HG03460 (cell line): ENCODE measurements at regions not wholly inside any gene's neighbourhood (a gene's known extent, or its start where the extent isn't known, plus 50 kb on each side); places are given as distances from the start of the nearest gene placed in this dataset.
"Not testable (repeated sequence)": the region's sequence is repeated elsewhere in the genome, so short reads cannot be mapped to it uniquely, and the experiment has no call there.

Experiments used
- ATAC-seq: cut with Tn5 transposase; IDR thresholded peaks from one replicate; pipeline ENCODE4 v1.9.1; 2021; ENCODE audit not compliant: unreplicated experiment

- ATAC-seq, result no peak
Measured at GRCh38 chr2:228796386-228796785, 474.7 kb downstream of the PID1 start.

GRCh38 chr2:228793116-228793515 lies 478.0 kb downstream of the PID1 start:
- ATAC-seq, result no peak

- no peak for ATAC-seq
Measured at GRCh38 chr2:228786901-228787300, 484.2 kb downstream of the PID1 start.

- ATAC-seq, result no peak
Measured at GRCh38 chr2:228782281-228782680, 488.8 kb downstream of the PID1 start.

GRCh38 chr2:228777855-228778355 lies 493.2 kb downstream of the PID1 start:
- ATAC-seq, result no peak

- no peak for ATAC-seq
Measured at GRCh38 chr2:228774548-228774947, 496.5 kb downstream of the PID1 start.

GRCh38 chr2:228771774-228772173 lies 499.3 kb downstream of the PID1 start:
- no peak for ATAC-seq

GRCh38 chr2:228771315-228771714 lies 499.8 kb downstream of the PID1 start:
- ATAC-seq, result no peak

- no peak for ATAC-seq
Measured at GRCh38 chr2:228768818-228769217, 502.3 kb downstream of the PID1 start.

- not testable (repeated sequence) for ATAC-seq
Measured at GRCh38 chr2:228768141-228768540, 502.9 kb downstream of the PID1 start.

- ATAC-seq, result no peak
Measured at GRCh38 chr2:228767196-228767595, 503.9 kb downstream of the PID1 start.

GRCh38 chr2:228763379-228763981 lies 507.6 kb downstream of the PID1 start:
- no peak for ATAC-seq

GRCh38 chr2:228762565-228762964 lies 508.5 kb downstream of the PID1 start:
- ATAC-seq, result no peak

GRCh38 chr2:228755661-228756060 lies 515.4 kb downstream of the PID1 start:
- not testable (repeated sequence) for ATAC-seq

- ATAC-seq, result no peak
Measured at GRCh38 chr2:228747483-228747882, 523.6 kb downstream of the PID1 start.

GRCh38 chr2:228738671-228739380 lies 532.3 kb downstream of the PID1 start:
- ATAC-seq, result no peak

- no peak for ATAC-seq
Measured at GRCh38 chr2:228735697-228736096, 535.4 kb downstream of the PID1 start.

- no peak for ATAC-seq
Measured at GRCh38 chr2:228731517-228731916, 539.6 kb downstream of the PID1 start.

GRCh38 chr2:228728961-228729360 lies 542.1 kb downstream of the PID1 start:
- ATAC-seq, result no peak

- ATAC-seq, result no peak
Measured at GRCh38 chr2:228725031-228725430, 543.5 kb upstream of the SPHKAP start.

- ATAC-seq, result no peak
Measured at GRCh38 chr2:228723599-228723998, 542.1 kb upstream of the SPHKAP start.

- no peak for ATAC-seq
Measured at GRCh38 chr2:228722311-228722710, 540.8 kb upstream of the SPHKAP start.

GRCh38 chr2:228720895-228721294 lies 539.4 kb upstream of the SPHKAP start:
- no peak for ATAC-seq
